ENCODE measurements at regions not wholly inside any gene's neighbourhood (a gene's known extent, or its start where the extent isn't known, plus 50 kb on each side); places are given as distances from the start of the nearest gene placed in this dataset.

DNA sequence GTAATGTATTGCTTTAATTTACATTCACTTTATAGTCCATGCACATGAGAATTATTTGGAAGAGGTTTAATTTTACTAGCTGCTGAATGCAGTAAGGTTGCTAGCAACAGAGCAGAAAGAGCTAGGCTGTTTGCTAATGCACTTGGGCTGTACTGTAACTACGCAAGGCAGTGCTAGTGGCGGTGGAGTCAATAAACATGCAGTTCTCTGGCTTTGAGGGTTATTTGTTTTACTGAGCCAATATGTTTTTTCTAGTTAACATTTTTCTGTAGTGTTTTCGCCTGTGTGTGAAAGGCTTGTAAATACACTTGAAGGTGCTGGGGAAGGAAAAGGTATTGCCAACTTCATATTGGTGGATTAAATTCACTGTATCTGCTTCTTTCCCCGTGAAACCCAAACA, 112.8 kb downstream of the BTBD3 start:
- Histone ChIP-seq H3K4me1 (no peaks in the 10 kb centered on the region), H3K36me3 (ENCODE audit: insufficient read depth in 1 of 2, low read depth in 1 of 2) (no peaks in the 10 kb centered on the region), H3K4me3 (no peak overlapping the region), H3K27me3 (ENCODE audit: insufficient read depth in 3 of 3, low read length in 2 of 3) (no peaks in the 10 kb centered on the region), H3K27ac (no peak overlapping the region), H3K9me3 (no peaks in the 10 kb centered on the region)
- intact Hi-C loops (cut with DNase I) = no loop called here
- TF ChIP-seq, protein P1, sequence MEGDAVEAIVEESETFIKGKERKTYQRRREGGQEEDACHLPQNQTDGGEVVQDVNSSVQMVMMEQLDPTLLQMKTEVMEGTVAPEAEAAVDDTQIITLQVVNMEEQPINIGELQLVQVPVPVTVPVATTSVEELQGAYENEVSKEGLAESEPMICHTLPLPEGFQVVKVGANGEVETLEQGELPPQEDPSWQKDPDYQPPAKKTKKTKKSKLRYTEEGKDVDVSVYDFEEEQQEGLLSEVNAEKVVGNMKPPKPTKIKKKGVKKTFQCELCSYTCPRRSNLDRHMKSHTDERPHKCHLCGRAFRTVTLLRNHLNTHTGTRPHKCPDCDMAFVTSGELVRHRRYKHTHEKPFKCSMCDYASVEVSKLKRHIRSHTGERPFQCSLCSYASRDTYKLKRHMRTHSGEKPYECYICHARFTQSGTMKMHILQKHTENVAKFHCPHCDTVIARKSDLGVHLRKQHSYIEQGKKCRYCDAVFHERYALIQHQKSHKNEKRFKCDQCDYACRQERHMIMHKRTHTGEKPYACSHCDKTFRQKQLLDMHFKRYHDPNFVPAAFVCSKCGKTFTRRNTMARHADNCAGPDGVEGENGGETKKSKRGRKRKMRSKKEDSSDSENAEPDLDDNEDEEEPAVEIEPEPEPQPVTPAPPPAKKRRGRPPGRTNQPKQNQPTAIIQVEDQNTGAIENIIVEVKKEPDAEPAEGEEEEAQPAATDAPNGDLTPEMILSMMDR (IDR thresholded peaks at IDR 0.05) = no peak
- WGBS, 3 donors = 80 to 89% (median 87%) methylated on average over 4 of the region's 4 CpGs
- ATAC-seq (no peak), DNase-seq (no peak)

DNA sequence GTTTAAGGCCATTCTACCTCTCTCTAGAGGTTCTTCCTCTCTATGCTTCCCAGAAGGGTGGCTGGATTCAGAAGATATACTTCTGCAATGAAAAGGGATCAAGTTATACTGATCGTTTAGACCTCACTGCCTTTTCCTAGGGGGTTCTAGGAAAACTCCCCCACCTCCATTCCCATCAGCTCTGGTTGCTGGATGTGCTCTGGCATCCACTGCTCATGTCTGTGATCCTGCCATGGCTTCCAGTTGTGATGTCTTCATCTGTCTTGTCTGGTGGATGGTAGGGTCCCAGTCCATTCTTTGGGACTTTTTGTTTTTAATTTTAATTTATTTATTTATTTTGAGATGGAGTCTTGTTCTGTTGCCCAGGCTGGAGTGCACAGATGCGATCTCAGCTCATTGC, 118.4 kb downstream of the BTBD3 start:
- no peak for DNase-seq
- H3K4me3 ChIP-seq = no peak overlapping the region
- no peak for ATAC-seq
- H3K36me3 ChIP-seq (ENCODE audit: insufficient read depth in 1 of 2, low read depth in 1 of 2) = no peaks in the 10 kb centered on the region
- WGBS, 3 donors = 78 to 84% (median 80%) methylated on average over 2 of the region's 2 CpGs
- H3K9me3 ChIP-seq = no peaks in the 10 kb centered on the region
- intact Hi-C loops (cut with DNase I) = no loop called here
- TF ChIP-seq, protein P1 (IDR thresholded peaks at IDR 0.05) = no peak
- H3K4me1 ChIP-seq = no peaks in the 10 kb centered on the region
- H3K27ac ChIP-seq = no peak overlapping the region
- no peaks in the 10 kb centered on the region for H3K27me3 ChIP-seq (ENCODE audit: insufficient read depth in 3 of 3, low read length in 2 of 3)

DNA sequence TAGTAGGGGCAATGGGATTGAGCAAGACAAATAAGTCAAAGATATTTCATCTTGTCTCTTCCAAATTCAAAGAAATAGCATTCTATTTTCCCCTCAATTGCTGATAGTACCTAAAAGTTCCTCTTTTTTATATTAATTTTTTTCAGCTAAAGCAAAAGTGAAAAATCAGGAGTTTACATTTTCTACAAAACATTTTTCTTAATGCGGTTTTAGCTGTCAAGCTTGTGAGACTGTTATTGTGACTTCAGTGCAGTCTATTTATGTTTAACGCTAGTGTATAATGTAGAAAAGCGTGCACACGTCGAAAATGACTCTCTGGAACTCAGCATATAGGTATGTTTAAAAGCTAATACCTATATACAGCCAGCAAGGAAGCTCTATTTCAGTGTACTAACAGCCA, 119.8 kb downstream of the BTBD3 start:
- DNase-seq = no peak
- TF ChIP-seq, protein P1 (IDR thresholded peaks at IDR 0.05) = no peak
- intact Hi-C loops (cut with DNase I) = no loop called here
- Histone ChIP-seq H3K27ac (no peak overlapping the region), H3K4me1 (no peaks in the 10 kb centered on the region), H3K9me3 (no peaks in the 10 kb centered on the region), H3K27me3 (ENCODE audit: insufficient read depth in 3 of 3, low read length in 2 of 3) (no peaks in the 10 kb centered on the region), H3K4me3 (no peak overlapping the region), H3K36me3 (ENCODE audit: insufficient read depth in 1 of 2, low read depth in 1 of 2) (no peaks in the 10 kb centered on the region)
- 77 to 80% (median 79%) methylated on average over 5 of the region's 5 CpGs for WGBS, 3 donors
- ATAC-seq = no peak

DNA sequence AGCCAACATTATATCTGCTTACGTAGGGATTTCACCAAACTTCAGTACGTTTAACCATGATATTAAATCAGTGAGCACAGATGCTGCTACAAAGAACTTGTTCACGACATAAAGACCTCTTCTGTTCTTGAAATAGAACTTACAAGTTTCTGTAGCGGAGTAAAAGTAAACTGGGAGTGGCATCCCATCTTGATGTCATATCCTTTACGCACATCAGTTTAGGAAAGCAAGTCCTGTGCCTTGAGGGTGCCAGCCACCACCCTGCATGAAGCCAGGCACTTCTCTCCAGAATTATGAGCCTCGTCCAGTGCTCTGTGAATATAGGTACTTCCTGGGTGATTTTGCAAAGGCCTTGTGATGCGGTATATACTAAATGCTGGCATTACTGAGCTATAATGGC, 122.6 kb downstream of the BTBD3 start:
- DNase-seq = no peak
- 88 to 89% (median 89%) methylated on average over 7 of the region's 7 CpGs for WGBS, 3 donors
- TF ChIP-seq, protein P1 (IDR thresholded peaks at IDR 0.05) = no peak
- H3K27ac ChIP-seq = no peak overlapping the region
- intact Hi-C loops (cut with DNase I) = no loop called here
- no peak overlapping the region for H3K4me3 ChIP-seq
- H3K27me3 ChIP-seq (ENCODE audit: insufficient read depth in 3 of 3, low read length in 2 of 3) = no peaks in the 10 kb centered on the region
- no peaks in the 10 kb centered on the region for H3K9me3 ChIP-seq
- H3K4me1 ChIP-seq = no peaks in the 10 kb centered on the region
- no peaks in the 10 kb centered on the region for H3K36me3 ChIP-seq (ENCODE audit: insufficient read depth in 1 of 2, low read depth in 1 of 2)
- no peak for ATAC-seq

DNA sequence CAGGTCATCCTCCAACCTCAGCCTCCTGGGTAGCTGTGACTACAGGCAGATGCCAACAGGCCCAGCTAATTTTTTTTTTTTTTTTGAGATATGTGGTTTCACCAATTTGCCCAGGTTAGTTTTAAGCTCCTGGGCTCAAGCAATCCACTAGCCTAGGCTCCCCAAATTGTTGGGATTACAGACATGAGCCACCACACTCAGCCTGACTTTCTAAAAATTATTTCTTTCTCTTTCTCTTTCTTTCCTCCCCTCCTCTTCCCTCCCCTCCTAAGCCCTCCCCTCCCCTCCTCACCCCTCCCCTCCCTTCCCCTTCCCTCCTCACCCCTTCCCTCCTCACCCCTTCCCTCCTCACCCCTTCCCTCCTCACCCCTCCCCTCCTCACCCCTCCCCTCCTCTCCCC, 127.3 kb downstream of the BTBD3 start:
- no peaks in the 10 kb centered on the region for H3K9me3 ChIP-seq
- H3K27me3 ChIP-seq (ENCODE audit: insufficient read depth in 3 of 3, low read length in 2 of 3) = no peaks in the 10 kb centered on the region
- DNase-seq (no peak), ATAC-seq (no peak)
- H3K4me3 ChIP-seq = no peak overlapping the region
- H3K36me3 ChIP-seq (ENCODE audit: insufficient read depth in 1 of 2, low read depth in 1 of 2) = no peaks in the 10 kb centered on the region
- no peak overlapping the region for H3K27ac ChIP-seq
- TF ChIP-seq, protein P1 (IDR thresholded peaks at IDR 0.05) = no peak
- H3K4me1 ChIP-seq = no peaks in the 10 kb centered on the region
- intact Hi-C loops (cut with DNase I) = no loop called here
